Activated CD8-positive, alpha-beta T cell treated with anti-CD3 and anti-CD28 coated beads for 36 hours (primary cell): ENCODE measurements at regions not wholly inside any gene's neighbourhood (a gene's known extent, or its start where the extent isn't known, plus 50 kb on each side); places are given as distances from the start of the nearest gene placed in this dataset.

Experiments
- ATAC-seq: fragments of 200-7000 bp; cut with Tn5 transposase; one replicate; pipeline ENCODE4 v1.10.0; 2021; ENCODE audit warnings: mild to moderate bottlenecking, moderate library complexity
- CTCF ChIA-PET: fragments of 350-600 bp; sonication (Branson Sonifier 250); formaldehyde crosslinking; loops from one replicate; lab custom pipeline; 2021; ENCODE audit warnings: antibody characterized with exemption; lab: Charles Lee
- POLR2A ChIA-PET: fragments of 350-600 bp; sonication (Branson Sonifier 250); formaldehyde crosslinking; loops from one replicate; lab custom pipeline; 2021; ENCODE audit warnings: antibody characterized with exemption; lab: Charles Lee
- DNase-seq: peaks from one replicate; pipeline ENCODE4 v3.0.0-alpha.2; 2020
- H3K27ac Mint-ChIP-seq: one replicate; pipeline ENCODE4 v1.8.0; 2021; ENCODE audit warnings: mild to moderate bottlenecking, mixed read lengths
- H3K27me3 Mint-ChIP-seq: one replicate; pipeline ENCODE4 v1.8.0; 2021; ENCODE audit warnings: mixed read lengths
- H3K36me3 Mint-ChIP-seq: one replicate; pipeline ENCODE4 v1.8.0; 2021; ENCODE audit warnings: low read depth, mixed read lengths
- H3K4me1 Mint-ChIP-seq: one replicate; pipeline ENCODE4 v1.8.0; 2021; ENCODE audit warnings: low read depth, mixed read lengths
- H3K4me3 Mint-ChIP-seq: one replicate; pipeline ENCODE4 v1.8.0; 2021; ENCODE audit warnings: mild to moderate bottlenecking, moderate library complexity, mixed read lengths
- H3K9me3 Mint-ChIP-seq: one replicate; pipeline ENCODE4 v1.8.0; 2021; ENCODE audit warnings: mixed read lengths
- CTCF ChIP-seq: fragments of 200-600 bp; IDR thresholded peaks from one replicate; pipeline ENCODE4 v1.8.0; 2022; ENCODE audit warnings: antibody characterized with exemption, mild to moderate bottlenecking
- intact Hi-C: fragments of 100-400 bp; cut with micrococcal nuclease; formaldehyde crosslinking; loops from one replicate; pipeline ENCODE4 v1.10.0; 2022

- Mint-ChIP-seq H3K27me3 (peaks cover 4% of the 10 kb centered on the region), H3K27ac (no peak overlapping the region), H3K4me3 (no peak overlapping the region), H3K4me1 (no peaks in the 10 kb centered on the region), H3K36me3 (no peaks in the 10 kb centered on the region), H3K9me3 (no peaks in the 10 kb centered on the region)
- DNase-seq, result no peak
- intact Hi-C loops, result no loop called here
- ATAC-seq, result no peak
- POLR2A ChIA-PET, result no interaction called here
- CTCF ChIA-PET, result interaction anchor here (0.9 to 1.1 kb wide), 3 partner anchors 14 to 20 kb away, joined by 3 to 4 read pairs (median 4); no protein-coding TSS in a partner anchor
- no peak for TF ChIP-seq CTCF
These were observed 185.4 kb downstream of the TFCP2L1 start for GRCh38 chr2:121099329-121100290.

- no peaks in the 10 kb centered on the region for H3K4me1 Mint-ChIP-seq
- H3K27ac Mint-ChIP-seq, result no peak overlapping the region
- no peaks in the 10 kb centered on the region for H3K9me3 Mint-ChIP-seq
- CTCF ChIA-PET, result interaction anchor here (1.3 to 1.7 kb wide), 3 partner anchors 9 to 24 kb away, joined by 4 to 7 read pairs (median 5); no protein-coding TSS in a partner anchor
- POLR2A ChIA-PET, result interaction anchor here (0.8 to 1.4 kb wide), 2 partner anchors 27 to 59 kb away, joined by 3 read pairs; no protein-coding TSS in a partner anchor
- no peak for TF ChIP-seq CTCF
- H3K27me3 Mint-ChIP-seq, result peaks cover 4% of the 10 kb centered on the region
- DNase-seq (no peak), ATAC-seq (no peak)
- H3K4me3 Mint-ChIP-seq, result no peak overlapping the region
- H3K36me3 Mint-ChIP-seq, result no peaks in the 10 kb centered on the region
- intact Hi-C loops, result no loop called here
These were observed 183.8 kb downstream of the TFCP2L1 start for GRCh38 chr2:121101093-121101715.

GRCh38 chr2:121102941-121103340 is 182.1 kb downstream of the TFCP2L1 start:
- TF ChIP-seq CTCF, result no peak
- no peak for DNase-seq
- Mint-ChIP-seq H3K9me3 (no peaks in the 10 kb centered on the region), H3K36me3 (no peaks in the 10 kb centered on the region), H3K4me3 (no peak overlapping the region), H3K27me3 (peaks cover 4% of the 10 kb centered on the region), H3K27ac (no peak overlapping the region), H3K4me1 (no peaks in the 10 kb centered on the region)
- ChIA-PET POLR2A (interaction anchor here (0.6 kb wide), 1 partner anchor 772 kb away, joined by 3 read pairs; no protein-coding TSS in a partner anchor), CTCF (interaction anchor here (1.3 to 1.6 kb wide), 2 partner anchors 23 kb away, joined by 3 to 7 read pairs; no protein-coding TSS in a partner anchor)
- intact Hi-C loops, result no loop called here
- ATAC-seq, result no peak

GRCh38 chr2:121103960-121104359 is 181.0 kb downstream of the TFCP2L1 start:
- Mint-ChIP-seq H3K27me3 (no peaks in the 10 kb centered on the region), H3K4me3 (no peak overlapping the region), H3K36me3 (no peaks in the 10 kb centered on the region), H3K27ac (no peak overlapping the region), H3K4me1 (no peaks in the 10 kb centered on the region), H3K9me3 (no peaks in the 10 kb centered on the region)
- CTCF ChIA-PET, result interaction anchor here (1.3 kb wide), 1 partner anchor 24 kb away, joined by 3 read pairs; no protein-coding TSS in a partner anchor
- POLR2A ChIA-PET, result no interaction called here
- DNase-seq (no peak), ATAC-seq (no peak)
- no peak for TF ChIP-seq CTCF
- intact Hi-C loops, result no loop called here
